Large intestine (tissue), 3 donors: ENCODE measurements at regions not wholly inside any gene's neighbourhood (a gene's known extent, or its start where the extent isn't known, plus 50 kb on each side); places are given as distances from the start of the nearest gene placed in this dataset.

ENCODE experiments used
- DNase-seq, 2 donors: peaks; one replicate each; pipeline versions ENCODE4 v3.0.0 to v3.0.0-alpha.2; 2013
- H3K27ac ChIP-seq: one replicate; pipeline ENCODE4 v1.5.1; 2013; ENCODE audit warnings: low read length
- H3K27me3 ChIP-seq: 2 replicates; pipeline ENCODE4 v1.6.1; 2013; ENCODE audit warnings: low read length; ENCODE audit not compliant: control insufficient read depth, insufficient read depth
- H3K36me3 ChIP-seq: 2 replicates; pipeline ENCODE4 v1.6.1; 2013; ENCODE audit warnings: low read length; ENCODE audit not compliant: control insufficient read depth, insufficient read depth
- H3K4me1 ChIP-seq: one replicate; pipeline ENCODE4 v1.6.1; 2013; ENCODE audit warnings: low read length; ENCODE audit not compliant: control insufficient read depth, insufficient read depth
- H3K4me3 ChIP-seq: one replicate; pipeline ENCODE4 v1.5.1; 2013; ENCODE audit warnings: low read length
- H3K9me3 ChIP-seq: one replicate; pipeline ENCODE4 v1.6.1; 2013; ENCODE audit warnings: mild to moderate bottlenecking, low read depth, low read length, moderate library complexity; ENCODE audit not compliant: control insufficient read depth
- WGBS: methylation state at CpG from one replicate; pipeline ENCODE4 v1.1.5; 2013; ENCODE audit warnings: low lambda C conversion rate; ENCODE audit not compliant: insufficient coverage; 5-methylcytosine and 5-hydroxymethylcytosine counted together

DNA sequence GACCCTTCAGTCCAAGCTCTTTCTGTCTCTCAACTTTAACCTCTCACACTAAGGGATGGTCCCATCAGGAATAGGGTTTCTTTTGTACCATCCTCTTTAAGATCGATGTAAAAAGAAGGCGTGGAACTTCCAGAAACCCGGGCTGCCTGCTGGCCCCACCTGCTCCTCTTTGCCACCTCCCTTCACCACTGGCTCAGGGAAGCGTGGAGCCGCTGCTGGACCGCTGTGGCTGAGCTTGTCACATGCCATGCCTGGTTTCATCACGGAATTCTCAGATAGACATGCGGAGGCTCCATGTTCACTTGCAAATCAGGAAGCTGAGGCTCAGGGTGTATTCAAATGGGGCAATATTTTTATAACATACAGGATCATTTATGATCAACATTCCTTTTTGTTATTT is 399.7 kb downstream of the BRD1 start:
- H3K4me1 ChIP-seq: no peaks in the 10 kb centered on the region
- WGBS: no CpG with 5 or more reads among the region's 8 CpGs
- no peak overlapping the region for H3K27ac ChIP-seq
- H3K36me3 ChIP-seq: no peaks in the 10 kb centered on the region
- no peak overlapping the region for H3K4me3 ChIP-seq
- no peak for DNase-seq
- H3K27me3 ChIP-seq: peaks cover 3% of the 10 kb centered on the region
- no peaks in the 10 kb centered on the region for H3K9me3 ChIP-seq

DNA sequence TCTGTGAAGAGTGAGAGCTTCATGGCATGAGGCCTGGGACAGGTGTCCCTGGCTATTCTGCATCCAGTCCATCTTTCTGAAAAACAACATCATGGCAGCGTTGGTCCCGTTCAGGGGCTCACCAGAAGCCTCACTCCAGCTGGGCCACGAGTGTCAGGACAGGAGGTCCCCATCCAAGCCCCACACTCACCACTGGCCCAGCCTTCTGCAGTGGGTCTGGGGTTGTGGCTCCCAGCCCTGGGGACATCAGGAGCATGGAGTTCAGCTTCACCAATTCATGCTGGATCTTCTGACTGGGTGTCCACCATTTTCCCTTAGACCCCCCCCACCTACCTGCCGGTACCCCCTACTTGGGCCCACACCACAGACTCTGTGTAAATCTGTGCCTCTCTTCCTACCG is 400.3 kb downstream of the BRD1 start:
- Histone ChIP-seq H3K9me3 (no peaks in the 10 kb centered on the region), H3K27ac (no peak overlapping the region), H3K4me3 (no peak overlapping the region), H3K36me3 (no peaks in the 10 kb centered on the region), H3K27me3 (peaks cover 3% of the 10 kb centered on the region), H3K4me1 (no peaks in the 10 kb centered on the region)
- DNase-seq: no peak
- no CpG with 5 or more reads among the region's 5 CpGs for WGBS

DNA sequence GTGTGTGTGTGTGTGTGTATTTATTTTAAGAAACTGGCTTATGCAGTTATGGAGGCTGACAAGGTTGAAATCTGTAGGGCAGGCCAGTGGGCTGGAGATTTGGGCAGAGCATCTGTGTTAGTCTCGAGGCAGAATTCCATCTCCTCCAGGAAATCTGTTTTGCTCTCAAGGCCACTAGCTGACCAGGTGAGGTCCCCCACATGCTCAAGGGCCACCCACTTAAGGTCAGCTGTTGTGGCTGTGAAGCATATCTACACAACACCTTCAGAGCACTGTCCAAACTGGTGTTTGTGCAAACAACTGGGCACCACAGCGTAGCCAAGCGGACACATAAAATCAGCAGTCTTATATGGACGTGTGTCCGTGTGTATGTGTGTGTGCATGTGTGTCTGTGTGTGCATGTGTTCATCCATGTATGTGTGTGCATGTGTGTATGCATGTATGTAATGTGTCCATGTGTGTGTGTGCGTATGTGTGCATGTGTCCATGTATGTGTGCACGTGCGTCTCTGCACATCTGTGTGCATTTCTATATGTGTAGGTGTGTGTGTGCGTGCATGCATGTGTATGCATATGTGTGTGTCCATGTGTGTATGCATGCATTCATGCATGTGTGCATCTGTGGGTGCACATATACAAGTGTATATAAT is 400.9 kb downstream of the BRD1 start:
- no peak overlapping the region for H3K4me3 ChIP-seq
- no peaks in the 10 kb centered on the region for H3K4me1 ChIP-seq
- H3K36me3 ChIP-seq: no peaks in the 10 kb centered on the region
- no peak overlapping the region for H3K27ac ChIP-seq
- peaks cover 3% of the 10 kb centered on the region for H3K27me3 ChIP-seq
- no CpG with 5 or more reads among the region's 9 CpGs for WGBS
- no peak for DNase-seq
- H3K9me3 ChIP-seq: no peaks in the 10 kb centered on the region

DNA sequence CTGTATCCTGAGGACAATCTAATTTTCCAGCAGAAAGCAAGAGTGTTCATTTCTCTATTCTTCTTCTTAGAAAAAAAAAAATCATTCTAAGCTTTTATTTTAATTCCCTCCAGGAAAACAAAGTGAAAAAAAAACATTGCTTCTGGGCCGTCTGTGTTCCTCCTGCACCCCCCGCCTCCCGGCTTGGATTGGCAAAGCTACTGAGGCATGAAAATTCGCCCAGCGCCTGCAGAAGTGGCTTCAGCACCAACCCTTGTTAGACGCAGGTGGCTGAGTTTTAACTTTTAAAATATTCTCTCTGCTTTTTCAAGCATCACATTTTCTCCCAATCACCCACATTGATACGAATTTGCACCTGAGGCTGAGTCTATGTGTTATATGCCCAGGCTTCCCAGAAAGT is 401.6 kb downstream of the BRD1 start:
- Histone ChIP-seq H3K27me3 (peaks cover 3% of the 10 kb centered on the region), H3K4me3 (no peak overlapping the region), H3K4me1 (no peaks in the 10 kb centered on the region), H3K9me3 (no peaks in the 10 kb centered on the region), H3K36me3 (no peaks in the 10 kb centered on the region), H3K27ac (no peak overlapping the region)
- no CpG with 5 or more reads among the region's 7 CpGs for WGBS
- no peak for DNase-seq

DNA sequence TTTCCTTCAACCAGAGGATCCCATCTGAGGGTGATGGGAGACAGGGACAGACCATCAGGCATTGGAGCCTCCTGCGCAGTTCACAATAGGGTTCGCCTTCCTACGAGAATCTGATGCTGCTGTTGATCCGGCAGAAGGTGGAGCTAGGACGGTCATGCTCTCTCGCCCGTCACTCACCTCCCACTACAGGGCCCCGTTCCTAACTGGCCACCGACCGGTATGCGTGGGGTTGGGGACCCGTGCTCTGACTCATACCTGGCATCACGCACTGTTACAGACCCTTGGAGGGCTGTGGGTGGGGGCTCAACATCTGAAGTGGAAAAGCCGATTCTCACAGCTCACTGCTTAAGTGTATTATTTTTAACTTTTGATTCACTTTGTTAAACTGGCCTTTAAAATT is 402.3 kb downstream of the BRD1 start:
- DNase-seq: no peak
- Histone ChIP-seq H3K36me3 (no peaks in the 10 kb centered on the region), H3K4me1 (no peaks in the 10 kb centered on the region), H3K27me3 (peaks cover 3% of the 10 kb centered on the region), H3K9me3 (no peaks in the 10 kb centered on the region), H3K4me3 (no peak overlapping the region), H3K27ac (no peak overlapping the region)
- WGBS: no CpG with 5 or more reads among the region's 14 CpGs

DNA sequence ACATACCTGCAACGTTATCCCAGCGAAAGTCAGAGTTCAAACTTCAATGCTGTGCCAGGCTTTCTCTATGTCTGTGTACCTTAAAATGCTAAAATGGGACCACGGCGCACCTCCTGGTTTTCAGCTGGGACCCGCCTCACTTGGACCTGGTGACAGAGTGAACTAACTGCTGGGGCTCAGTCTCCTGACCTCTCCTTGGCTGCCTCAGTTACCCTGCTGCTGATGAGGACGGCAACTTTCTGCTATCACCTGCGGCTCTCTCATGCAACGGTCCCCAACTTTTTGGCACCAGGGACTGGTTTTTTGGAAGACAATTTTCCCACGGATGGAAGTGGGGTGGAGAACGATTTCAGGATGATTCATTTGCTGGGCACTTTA is 402.8 kb downstream of the BRD1 start:
- no CpG with 5 or more reads among the region's 10 CpGs for WGBS
- DNase-seq: no peak
- Histone ChIP-seq H3K27me3 (peaks cover 3% of the 10 kb centered on the region), H3K27ac (no peak overlapping the region), H3K4me1 (no peaks in the 10 kb centered on the region), H3K36me3 (no peaks in the 10 kb centered on the region), H3K9me3 (no peaks in the 10 kb centered on the region), H3K4me3 (no peak overlapping the region)

DNA sequence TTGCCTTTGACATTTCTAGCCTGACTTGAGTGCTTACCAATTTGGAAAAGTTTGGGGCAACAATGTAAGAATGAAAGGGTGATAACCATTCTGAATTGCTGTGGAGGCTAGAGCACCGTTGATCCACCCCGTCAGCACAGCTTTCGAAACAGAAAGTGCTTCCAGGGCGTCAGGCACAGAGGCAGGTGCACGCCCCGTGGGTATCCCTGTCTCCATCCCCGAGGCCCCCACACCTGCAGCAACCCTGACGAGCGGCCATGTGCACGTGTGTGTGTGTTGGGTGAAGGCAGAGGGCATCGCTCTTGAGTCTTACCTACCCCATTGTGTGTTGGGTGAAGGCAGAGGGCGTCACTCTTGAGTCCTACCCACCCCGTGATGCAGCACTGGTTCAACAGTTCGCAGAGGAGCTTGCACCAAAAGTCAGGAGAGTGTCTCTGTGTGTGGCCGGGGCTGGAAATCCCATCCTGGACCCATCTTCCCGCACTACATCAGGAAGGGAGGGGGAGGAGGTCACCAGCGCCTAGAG is 404.5 kb downstream of the BRD1 start:
- H3K27me3 ChIP-seq: peaks cover 3% of the 10 kb centered on the region
- DNase-seq: no peak
- no peaks in the 10 kb centered on the region for H3K9me3 ChIP-seq
- no peak overlapping the region for H3K4me3 ChIP-seq
- H3K4me1 ChIP-seq: no peaks in the 10 kb centered on the region
- H3K36me3 ChIP-seq: no peaks in the 10 kb centered on the region
- no peak overlapping the region for H3K27ac ChIP-seq
- WGBS: no CpG with 5 or more reads among the region's 17 CpGs

DNA sequence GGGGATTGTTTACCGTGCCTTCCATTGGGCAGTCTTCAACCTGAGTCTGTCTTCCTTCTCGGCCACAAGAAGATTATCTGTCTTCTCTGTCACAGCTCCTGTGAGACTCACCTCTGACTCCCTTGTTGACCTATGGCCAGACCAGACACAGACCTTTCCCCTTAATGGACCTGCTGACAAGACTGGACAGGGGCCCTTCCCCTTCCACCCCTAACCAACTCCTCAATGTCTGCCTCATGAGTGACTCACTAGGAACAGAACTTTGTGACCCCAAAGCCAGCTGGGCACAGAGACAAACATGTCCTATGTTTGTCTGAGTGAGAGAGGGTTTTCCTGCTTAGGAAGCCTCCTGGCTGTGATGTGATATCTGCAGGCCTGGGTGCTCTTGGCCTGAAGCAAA is 405.0 kb downstream of the BRD1 start:
- Histone ChIP-seq H3K36me3 (no peaks in the 10 kb centered on the region), H3K27ac (no peak overlapping the region), H3K9me3 (no peaks in the 10 kb centered on the region), H3K4me1 (no peaks in the 10 kb centered on the region), H3K4me3 (no peak overlapping the region), H3K27me3 (peaks cover 3% of the 10 kb centered on the region)
- no peak for DNase-seq
- no CpG with 5 or more reads among the region's 2 CpGs for WGBS

DNA sequence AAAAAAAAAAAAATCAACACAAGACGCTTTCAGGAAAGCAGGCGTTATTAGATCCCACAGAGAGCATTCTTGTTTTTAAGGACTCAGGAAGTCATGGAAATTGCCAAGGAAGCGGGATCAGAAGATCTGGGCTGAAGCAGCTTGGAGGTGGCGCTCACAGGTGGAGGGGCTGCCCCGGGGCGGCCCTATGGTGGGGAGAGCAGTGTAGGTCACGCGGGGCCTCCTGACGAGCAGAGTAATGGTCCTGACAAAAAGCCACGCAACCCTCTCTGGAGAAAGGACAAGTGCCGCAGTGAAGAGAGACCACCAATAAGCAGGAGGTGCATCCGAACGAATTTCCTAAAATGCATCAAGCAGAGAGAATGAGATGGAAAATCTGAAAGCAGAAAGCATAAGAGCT is 407.0 kb downstream of the BRD1 start:
- no peaks in the 10 kb centered on the region for H3K36me3 ChIP-seq
- no peak overlapping the region for H3K4me3 ChIP-seq
- peaks cover 3% of the 10 kb centered on the region for H3K27me3 ChIP-seq
- WGBS: 94% methylated on average over 2 of the region's 13 CpGs
- H3K9me3 ChIP-seq: no peaks in the 10 kb centered on the region
- no peak for DNase-seq
- H3K27ac ChIP-seq: no peak overlapping the region
- no peaks in the 10 kb centered on the region for H3K4me1 ChIP-seq

DNA sequence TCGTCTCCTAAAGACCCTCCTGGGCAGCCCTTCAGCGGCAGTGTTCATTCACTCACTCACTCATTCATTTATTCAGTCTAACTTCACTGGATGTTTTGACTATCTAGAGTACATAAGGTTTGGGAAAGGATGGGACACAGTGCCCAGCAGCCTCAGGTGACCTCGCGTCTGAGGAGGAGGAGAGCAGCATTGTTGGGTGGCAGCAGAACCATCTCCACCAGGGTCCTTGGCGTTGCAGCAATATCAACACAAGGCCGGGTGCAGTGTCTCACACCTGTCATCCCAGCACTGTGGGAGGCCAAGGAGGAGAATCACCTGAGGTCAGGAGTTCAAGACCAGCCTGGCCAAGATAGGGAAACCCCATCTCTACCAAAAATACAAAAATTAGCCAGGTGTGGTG is 408.0 kb downstream of the BRD1 start:
- Histone ChIP-seq H3K9me3 (no peaks in the 10 kb centered on the region), H3K4me3 (no peak overlapping the region), H3K27ac (no peak overlapping the region), H3K36me3 (no peaks in the 10 kb centered on the region), H3K27me3 (peaks cover 3% of the 10 kb centered on the region), H3K4me1 (no peaks in the 10 kb centered on the region)
- DNase-seq: no peak
- WGBS: no CpG with 5 or more reads among the region's 6 CpGs

DNA sequence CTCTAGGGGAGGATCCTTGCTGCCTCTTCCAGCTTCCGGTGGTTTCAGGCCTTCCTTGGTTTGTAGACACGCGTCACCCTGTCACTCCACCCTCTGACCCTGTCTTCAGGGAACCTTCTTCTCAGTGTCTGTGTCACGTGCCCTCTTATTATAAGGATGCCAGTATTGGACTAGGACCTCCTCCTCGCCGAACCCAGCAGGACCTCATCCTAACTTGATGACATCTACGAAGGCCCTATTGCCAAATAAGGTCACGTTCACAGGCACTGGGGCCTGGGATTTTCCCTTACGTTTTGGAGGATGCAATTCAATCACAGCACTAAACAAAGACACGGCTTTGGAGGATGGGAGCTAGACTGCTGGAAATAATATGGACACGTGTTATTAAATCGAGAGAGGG is 408.7 kb downstream of the BRD1 start:
- Histone ChIP-seq H3K36me3 (no peaks in the 10 kb centered on the region), H3K4me1 (no peaks in the 10 kb centered on the region), H3K27ac (no peak overlapping the region), H3K4me3 (no peak overlapping the region), H3K27me3 (no peaks in the 10 kb centered on the region), H3K9me3 (no peaks in the 10 kb centered on the region)
- 96% methylated on average over 7 of the region's 12 CpGs for WGBS
- DNase-seq: no peak
